Panc1 (cell line): ENCODE measurements at regions not wholly inside any gene's neighbourhood (a gene's known extent, or its start where the extent isn't known, plus 50 kb on each side); places are given as distances from the start of the nearest gene placed in this dataset.

Source experiments
- ATAC-seq: fragments of 200-7000 bp; cut with Tn5 transposase; 2 replicates; pipeline ENCODE4 v1.9.1; 2020; ENCODE audit warnings: mild to moderate bottlenecking, moderate library complexity
- BruUV-seq: library from RNA; stranded (reverse); fragments of 400-500 nt; replicated peaks from 2 replicates; lab custom pipeline; 2021; lab: Mats Ljungman, UMichigan
- CTCF ChIA-PET: fragments of 300-600 bp; sonication (Branson Sonifier 250); formaldehyde crosslinking; loops from one replicate; lab custom pipeline; 2022; ENCODE audit warnings: antibody characterized with exemption; lab: Charles Lee
- POLR2A ChIA-PET: fragments of 300-600 bp; sonication (Branson Sonifier 250); formaldehyde crosslinking; loops from one replicate; lab custom pipeline; 2022; ENCODE audit warnings: antibody characterized with exemption; lab: Charles Lee
- DNase-seq: peaks from one replicate; pipeline ENCODE4 v3.0.0-alpha.2; 2010; ENCODE audit warnings: low read depth, low spot score
- H3K27ac ChIP-seq: 2 replicates; pipeline ENCODE4 v1.5.1; 2011; ENCODE audit warnings: mild to moderate bottlenecking, low read length, inconsistent platforms
- H3K27me3 ChIP-seq: fragments of 200-500 bp; sonication (Bioruptor generic); 2 replicates; pipeline ENCODE4 v1.6.0; 2014; ENCODE audit warnings: low read length, inconsistent platforms; ENCODE audit not compliant: control insufficient read depth, insufficient read depth
- H3K36me3 ChIP-seq: fragments of 200-500 bp; sonication (Bioruptor generic); 2 replicates; pipeline ENCODE4 v1.5.1; 2014; ENCODE audit warnings: inconsistent platforms, mild to moderate bottlenecking, low read length, moderate library complexity; ENCODE audit not compliant: control insufficient read depth, insufficient read depth
- H3K4me1 ChIP-seq: 2 replicates; pipeline ENCODE4 v1.5.1; 2011; ENCODE audit warnings: inconsistent platforms, mild to moderate bottlenecking, low read length, moderate library complexity; ENCODE audit not compliant: control insufficient read depth, insufficient read depth
- H3K4me3 ChIP-seq, 2 experiments: 2 replicates each; pipeline ENCODE4 v1.5.1; 2011 to 2012; ENCODE audit warnings: low read depth in 2 of 2, low read length in 2 of 2, mild to moderate bottlenecking in 2 of 2, inconsistent platforms in 1 of 2, moderate library complexity in 1 of 2
- H3K9me3 ChIP-seq: fragments of 200-500 bp; sonication (Bioruptor generic); 2 replicates; pipeline ENCODE4 v1.5.1; 2014; ENCODE audit warnings: low read depth, mild to moderate bottlenecking, inconsistent platforms, low read length, moderate library complexity; ENCODE audit not compliant: control insufficient read depth, insufficient read depth
- CTCF ChIP-seq: fragments of 450-650 bp; IDR thresholded peaks from 2 replicates; pipeline ENCODE4 v1.5.1; 2017; ENCODE audit warnings: mild to moderate bottlenecking
- POLR2AphosphoS5 ChIP-seq: IDR thresholded peaks from 2 replicates; pipeline ENCODE4 v1.6.1; 2012; ENCODE audit warnings: mild to moderate bottlenecking, low read depth, low read length, moderate library complexity
- REST ChIP-seq, 2 experiments: IDR thresholded peaks; 2 replicates each; pipeline ENCODE4 v1.6.1; 2011 to 2012; ENCODE audit warnings: low read depth in 2 of 2, control low read depth in 1 of 2, low read length in 1 of 2, mild to moderate bottlenecking in 1 of 2, moderate library complexity in 1 of 2; ENCODE audit not compliant: insufficient read depth in 1 of 2
- SIN3A ChIP-seq: IDR thresholded peaks from 2 replicates; pipeline ENCODE4 v1.6.1; 2012; ENCODE audit warnings: low read depth, mild to moderate bottlenecking, low read length, moderate library complexity, borderline replicate concordance; ENCODE audit not compliant: insufficient read depth
- TCF7L2 ChIP-seq: IDR thresholded peaks from 2 replicates; pipeline ENCODE4 v1.6.1; 2011; ENCODE audit warnings: mild to moderate bottlenecking, low read depth, low read length, inconsistent platforms
- in situ Hi-C: cut with HindIII; loops from 2 replicates; pipeline ENCODE4 v1.10.0; 2016; ENCODE audit warnings: low sequenced_read_pairs, low pct_unique_long_range_greater_than_20kb
- intact Hi-C: fragments of 100-400 bp; cut with micrococcal nuclease; formaldehyde crosslinking; loops from one replicate; pipeline ENCODE4 v1.10.0; 2022; ENCODE audit not compliant: unreplicated experiment

DNA sequence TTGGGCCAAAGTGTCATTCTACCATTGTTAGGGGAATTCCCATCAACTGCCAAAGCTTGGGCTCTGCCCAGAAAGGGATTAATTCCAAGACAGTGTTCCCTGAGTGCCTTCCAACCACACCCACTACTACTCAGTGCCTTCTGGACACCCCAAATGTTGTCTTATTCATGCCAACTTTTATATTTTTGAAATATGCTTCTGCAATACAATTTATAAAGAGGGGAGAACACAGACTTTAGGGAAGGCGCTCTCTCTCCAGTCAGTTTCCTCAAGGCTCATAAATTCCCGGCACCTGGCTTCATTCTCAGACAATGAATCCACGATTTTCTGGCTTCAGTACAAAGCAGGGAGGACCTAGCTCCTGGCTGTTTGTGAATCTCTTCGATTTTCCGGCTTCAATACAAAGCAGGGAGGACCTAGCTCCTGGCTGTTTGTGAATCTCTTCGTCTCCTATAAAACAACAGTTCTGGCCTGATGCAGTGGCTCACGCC lies 120.1 kb upstream of the MYO10 start:
- DNase-seq, result no peak
- Histone ChIP-seq H3K4me3 (no peak overlapping the region), H3K9me3 (no peaks in the 10 kb centered on the region), H3K36me3 (no peaks in the 10 kb centered on the region), H3K4me1 (peaks cover 9% of the 10 kb centered on the region; the same call in 1 of the 2 replicates), H3K27me3 (no peaks in the 10 kb centered on the region), H3K27ac (0 out of 2 replicates have a peak overlapping the region, but pooled peaks have one; percentile 25)
- in situ Hi-C loops, result no loop called here
- ChIA-PET POLR2A (no interaction called here), CTCF (interaction anchor here (0.6 kb wide), 1 partner anchor 951 kb away, joined by 3 read pairs; no protein-coding TSS in a partner anchor)
- no TSS peak for BruUV-seq
- intact Hi-C loops, result no loop called here
- no peak for TF ChIP-seq REST (IDR thresholded peaks at IDR 0.05; ENCODE audit: insufficient read depth in 1 of 2, low read depth in 2 of 2, low read length in 1 of 2)
- TF ChIP-seq SIN3A, result no peak
- no peak for TF ChIP-seq TCF7L2
- TF ChIP-seq POLR2AphosphoS5, result no peak
- TF ChIP-seq CTCF, result no peak
- peak; percentile 74 for ATAC-seq

- in situ Hi-C loops, result no loop called here
- peaks cover 9% of the 10 kb centered on the region; the same call in 1 of the 2 replicates for H3K4me1 ChIP-seq
- H3K27me3 ChIP-seq, result no peaks in the 10 kb centered on the region
- DNase-seq (peak; percentile 35), ATAC-seq (peak; percentile 32; the same call in 1 of the 2 replicates)
- H3K27ac ChIP-seq, result no peak overlapping the region
- no peak for TF ChIP-seq TCF7L2
- no peak for TF ChIP-seq CTCF
- TF ChIP-seq POLR2AphosphoS5, result no peak
- no peak for TF ChIP-seq REST (IDR thresholded peaks at IDR 0.05; ENCODE audit: insufficient read depth in 1 of 2, low read depth in 2 of 2, low read length in 1 of 2)
- TF ChIP-seq SIN3A, result no peak
- no peaks in the 10 kb centered on the region for H3K9me3 ChIP-seq
- BruUV-seq, result no TSS peak
- CTCF ChIA-PET, result no interaction called here
- no peaks in the 10 kb centered on the region for H3K36me3 ChIP-seq
- POLR2A ChIA-PET, result interaction anchor here (0.6 kb wide), 1 partner anchor 9 kb away, joined by 10 read pairs; no protein-coding TSS in a partner anchor
- no peak overlapping the region for H3K4me3 ChIP-seq
- intact Hi-C loops, result no loop called here
These were observed 122.3 kb upstream of the MYO10 start for GRCh38 chr5:17058438-17058837.
